COLO668 (cell line): ENCODE measurements at regions not wholly inside any gene's neighbourhood (a gene's known extent, or its start where the extent isn't known, plus 50 kb on each side); places are given as distances from the start of the nearest gene placed in this dataset.

ENCODE experiments used
- DNase-seq: peaks from one replicate; lab custom pipeline; 2025; ENCODE audit not compliant: unreplicated experiment; lab: John Stamatoyannopoulos, UW

GRCh38 chr2:19686439-19686838 is 215.3 kb downstream of the TTC32 start:
- no peak for DNase-seq

GRCh38 chr2:19685731-19686130 is 216.1 kb downstream of the TTC32 start:
- DNase-seq, result no peak

DNA sequence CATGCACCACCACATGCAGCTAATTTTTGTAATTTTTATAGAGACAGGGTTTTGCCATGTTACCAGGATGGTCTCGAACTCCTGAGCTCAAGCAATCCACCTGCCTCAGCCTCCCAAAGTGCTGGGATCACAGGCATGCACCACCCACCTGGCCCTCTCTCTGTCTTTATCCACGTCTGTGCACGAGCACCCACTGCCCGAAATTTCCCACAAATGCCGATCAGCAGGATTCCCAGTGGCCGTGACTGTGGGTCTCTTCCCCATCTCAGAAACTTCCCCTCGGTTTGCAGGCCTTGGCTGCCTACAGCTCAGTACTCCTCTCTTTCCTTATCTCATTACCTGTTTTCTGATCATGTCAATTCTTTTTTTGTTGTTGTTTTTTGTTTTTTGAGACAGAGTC is 217.3 kb downstream of the TTC32 start:
- DNase-seq, result no peak

GRCh38 chr2:19683556-19683955 is 218.2 kb downstream of the TTC32 start:
- no peak for DNase-seq

GRCh38 chr2:19682493-19682892 is 219.3 kb downstream of the TTC32 start:
- DNase-seq, result no peak

GRCh38 chr2:19677825-19678518 is 223.8 kb downstream of the TTC32 start:
- DNase-seq, result no peak

GRCh38 chr2:19677215-19677777 is 224.5 kb downstream of the TTC32 start:
- no peak for DNase-seq

GRCh38 chr2:19676770-19677169 is 225.0 kb downstream of the TTC32 start:
- DNase-seq, result no peak

- DNase-seq, result no peak
Measured at GRCh38 chr2:19675856-19676460, 225.8 kb downstream of the TTC32 start.

DNA sequence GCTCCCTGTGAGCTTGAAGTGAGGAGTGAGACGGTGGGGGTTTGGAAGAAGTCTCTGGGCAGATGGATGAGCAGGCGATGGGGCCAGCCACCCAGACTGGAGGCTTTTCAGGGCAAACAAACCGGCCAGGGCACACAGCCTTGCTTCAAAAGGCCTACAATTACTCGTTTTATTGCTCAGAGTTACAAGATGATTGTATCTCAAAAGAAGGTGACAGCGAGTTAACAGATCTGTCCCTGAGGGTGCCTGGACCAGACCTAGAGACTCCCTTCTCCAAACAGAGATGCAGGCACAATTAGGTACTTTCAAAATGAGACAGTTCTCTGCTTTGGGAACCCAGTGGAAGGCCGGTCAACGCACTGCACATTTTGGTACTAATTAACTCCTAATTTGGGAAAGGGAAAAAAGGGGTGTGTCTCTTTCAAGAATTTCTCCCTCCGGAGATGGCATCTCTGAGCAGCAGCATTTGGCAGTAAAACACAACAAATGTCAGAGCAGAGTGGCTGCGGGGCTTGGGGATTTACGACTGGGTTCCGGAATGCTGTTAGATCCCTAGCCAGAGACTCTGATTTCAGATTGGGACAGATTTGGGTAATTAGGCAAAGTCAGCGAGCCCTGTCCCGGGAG is 226.7 kb downstream of the TTC32 start:
- DNase-seq, result no peak

GRCh38 chr2:19674051-19675002 is 227.5 kb downstream of the TTC32 start:
- no peak for DNase-seq

DNA sequence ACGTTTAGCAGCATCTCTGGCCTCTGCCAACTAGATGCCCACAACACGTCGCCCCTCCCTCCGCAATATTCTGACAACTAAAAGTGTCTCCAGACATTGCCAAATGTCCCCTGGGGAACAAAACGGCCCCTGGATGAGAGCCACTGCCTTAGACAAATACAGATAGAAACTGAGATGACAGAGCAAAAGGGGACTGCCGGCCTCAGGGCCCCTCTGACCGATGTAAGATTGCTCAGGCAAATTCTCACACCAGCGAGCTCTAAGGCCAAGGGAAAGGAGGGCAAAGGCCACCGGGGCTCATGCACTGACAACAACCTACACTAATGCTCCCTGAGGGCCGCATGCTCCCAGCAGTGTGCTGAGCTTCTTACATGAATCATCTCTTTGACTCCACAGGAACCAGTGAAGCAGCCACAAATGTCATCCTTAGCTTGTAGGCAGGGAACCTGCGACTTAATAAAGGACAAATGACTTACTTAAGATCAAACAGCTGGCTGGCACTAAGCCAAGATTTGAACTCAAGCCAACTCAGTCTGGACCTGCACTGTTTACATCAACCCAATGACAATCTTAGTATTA is 228.5 kb downstream of the TTC32 start:
- DNase-seq, result no peak

DNA sequence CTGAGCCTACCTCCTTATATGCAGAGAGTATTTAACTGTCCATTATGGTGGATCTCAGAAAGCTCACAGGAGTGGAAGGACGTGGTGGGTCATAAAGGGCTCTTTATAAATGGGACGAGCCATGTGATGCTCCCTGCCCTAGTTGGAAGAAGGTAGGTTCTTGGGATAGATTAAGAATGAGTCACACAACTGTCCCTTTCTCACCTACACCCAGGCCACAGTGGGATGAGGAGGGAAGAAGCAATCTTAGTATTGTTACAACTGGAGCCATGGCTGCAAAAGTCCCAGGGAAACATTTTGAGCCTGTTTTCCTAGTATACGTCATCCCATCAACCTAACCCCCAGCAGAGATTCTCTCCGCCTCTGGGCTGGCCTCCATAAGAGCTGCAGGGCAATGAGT is 229.9 kb downstream of the TTC32 start:
- no peak for DNase-seq

- DNase-seq, result no peak
Measured at GRCh38 chr2:19671311-19671710, 230.5 kb downstream of the TTC32 start.

GRCh38 chr2:19670303-19670702 is 231.5 kb downstream of the TTC32 start:
- no peak for DNase-seq

DNA sequence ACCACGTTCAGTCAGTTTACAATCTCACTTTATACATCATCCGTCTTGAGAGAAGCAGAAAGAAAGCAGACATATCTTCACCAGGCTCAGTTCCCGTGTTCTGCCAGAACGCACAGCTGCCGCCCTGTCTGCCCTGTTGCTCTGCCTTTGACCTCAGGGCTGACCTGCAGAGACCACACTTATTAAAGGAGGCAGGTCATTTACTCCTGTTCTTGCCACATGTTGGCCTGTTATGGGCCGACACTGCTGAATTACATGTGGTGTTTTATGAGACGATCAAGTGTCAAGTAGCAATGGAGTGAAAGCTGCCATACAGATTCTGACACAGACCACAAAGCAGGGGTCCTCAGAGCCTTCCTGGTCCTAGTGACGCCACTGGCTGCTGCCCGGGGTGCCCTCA is 232.2 kb downstream of the TTC32 start:
- no peak for DNase-seq

DNA sequence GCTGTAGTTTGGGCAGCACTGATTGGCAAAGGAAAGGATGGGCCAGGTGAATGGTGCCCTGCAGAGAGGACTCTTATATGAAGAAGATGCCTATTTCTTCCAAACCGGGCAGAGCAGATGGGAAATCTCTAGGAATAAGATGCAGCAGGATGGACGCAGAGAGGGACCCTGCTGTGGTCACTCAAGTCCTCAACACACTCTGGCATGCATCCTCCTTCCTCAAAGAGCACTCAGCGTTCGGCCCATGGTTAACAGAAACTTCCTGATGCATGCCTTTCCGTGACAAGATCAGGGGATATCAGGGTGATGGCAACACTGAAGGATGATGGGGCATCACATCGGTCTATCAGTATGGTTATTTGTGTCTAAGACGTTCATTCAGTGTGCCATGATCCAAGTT is 232.7 kb downstream of the TTC32 start:
- no peak for DNase-seq

- DNase-seq, result no peak
Measured at GRCh38 chr2:19667536-19667949, 234.2 kb downstream of the TTC32 start.

DNA sequence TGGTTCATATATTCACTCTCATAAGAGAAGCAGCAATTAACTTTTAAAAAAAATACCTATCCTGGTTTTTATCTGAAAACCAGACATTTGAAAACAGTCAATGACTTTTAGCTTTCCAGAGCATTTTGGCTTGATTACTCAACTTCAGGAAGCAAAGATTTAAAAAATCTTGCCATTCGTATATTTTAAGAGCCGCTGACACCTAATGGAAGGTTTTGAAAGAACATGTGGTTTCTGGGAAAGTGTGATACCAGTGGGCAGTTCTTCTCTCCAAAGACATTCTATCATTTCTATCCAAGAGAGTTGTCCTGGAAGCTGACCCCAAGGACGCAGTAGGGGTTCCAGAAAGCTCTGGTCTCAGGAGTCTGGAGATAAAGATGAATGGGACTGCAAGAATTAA is 234.7 kb downstream of the TTC32 start:
- no peak for DNase-seq

GRCh38 chr2:19664646-19665045 is 237.1 kb downstream of the TTC32 start:
- no peak for DNase-seq
